ENCODE measurements at regions not wholly inside any gene's neighbourhood (a gene's known extent, or its start where the extent isn't known, plus 50 kb on each side); places are given as distances from the start of the nearest gene placed in this dataset.

DNA sequence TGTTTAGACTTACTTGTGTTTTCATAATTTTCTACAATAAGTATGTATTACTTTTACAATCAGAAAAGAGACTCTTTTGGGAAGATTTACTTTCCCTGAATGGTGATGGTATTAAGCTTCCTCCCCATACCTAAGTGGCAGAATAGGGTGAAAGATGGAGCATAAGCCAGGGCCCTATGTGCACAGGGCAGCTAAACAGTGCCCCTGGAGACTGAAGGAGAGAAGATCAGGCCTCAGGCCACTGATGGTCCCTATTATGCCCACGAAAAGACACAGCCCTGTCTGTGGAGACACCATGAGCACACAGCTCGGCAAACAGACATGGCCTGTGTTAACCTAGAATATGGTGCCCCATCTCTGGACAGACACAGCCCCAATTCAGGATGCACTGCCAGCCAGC, 139.4 kb downstream of the OAT start:
- H4K20me1 ChIP-seq (ENCODE audit: control insufficient read depth, extremely low read depth, insufficient read depth, low read length) = no peaks in the 10 kb centered on the region
- no peaks in the 10 kb centered on the region for H3K79me2 ChIP-seq (ENCODE audit: control insufficient read depth, insufficient read depth, low read length)
- no peak for TF ChIP-seq EZH2 (IDR thresholded peaks at IDR 0.05; ENCODE audit: low read length, missing control alignments)
- no peaks in the 10 kb centered on the region for H3K27me3 ChIP-seq (ENCODE audit: control insufficient read depth, insufficient read depth, low read length)
- no peak overlapping the region for H3K9ac ChIP-seq (ENCODE audit: insufficient read depth, low read length)
- no peak overlapping the region for H2AFZ ChIP-seq (ENCODE audit: low read length)
- H3K4me3 ChIP-seq (replicated peaks in 1 of 4; ENCODE audit: control extremely low read depth in 1 of 4, insufficient read depth in 1 of 4, low read depth in 3 of 4, low read length in 4 of 4) = no peak overlapping the region
- no peaks in the 10 kb centered on the region for H3K4me1 ChIP-seq (ENCODE audit: control insufficient read depth, extremely low read depth, insufficient read depth, low read length)
- H3K4me2 ChIP-seq (ENCODE audit: extremely low read depth, insufficient read depth, low read length) = no peak overlapping the region
- no peaks in the 10 kb centered on the region for H3K36me3 ChIP-seq (ENCODE audit: control insufficient read depth, insufficient read depth, low read length)
- H3K9me3 ChIP-seq (ENCODE audit: control insufficient read depth, insufficient read depth, low read depth, low read length) = no peaks in the 10 kb centered on the region
- no peak overlapping the region for H3K27ac ChIP-seq (ENCODE audit: insufficient read depth, low read length)
- DNase-seq (ENCODE audit: low read depth in 2 of 2) = no peak

DNA sequence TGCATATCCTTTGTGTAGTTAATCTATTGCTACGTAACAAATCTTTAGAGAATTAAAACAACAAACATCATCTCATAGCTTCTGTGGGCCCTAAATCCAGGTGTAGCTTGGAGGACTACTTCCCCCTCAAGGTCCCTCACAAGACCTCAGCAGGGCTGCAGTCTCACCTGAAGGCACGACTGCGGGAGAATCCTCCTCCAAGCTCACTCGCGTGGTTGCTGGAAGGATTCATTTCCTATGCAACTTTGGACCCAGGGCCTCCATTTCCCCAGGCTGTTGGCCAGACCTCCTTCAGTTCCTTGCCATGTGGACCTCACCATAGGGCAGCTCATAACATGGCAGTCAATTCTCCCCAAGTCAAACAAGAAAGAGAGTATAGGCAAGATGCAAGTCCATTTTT, 140.4 kb downstream of the OAT start:
- Histone ChIP-seq H3K4me3 (replicated peaks in 1 of 4; ENCODE audit: control extremely low read depth in 1 of 4, insufficient read depth in 1 of 4, low read depth in 3 of 4, low read length in 4 of 4) (no peak overlapping the region), H3K4me1 (ENCODE audit: control insufficient read depth, extremely low read depth, insufficient read depth, low read length) (no peaks in the 10 kb centered on the region), H3K27ac (ENCODE audit: insufficient read depth, low read length) (no peak overlapping the region), H3K9me3 (ENCODE audit: control insufficient read depth, insufficient read depth, low read depth, low read length) (no peaks in the 10 kb centered on the region), H3K9ac (ENCODE audit: insufficient read depth, low read length) (no peak overlapping the region), H4K20me1 (ENCODE audit: control insufficient read depth, extremely low read depth, insufficient read depth, low read length) (no peaks in the 10 kb centered on the region), H3K79me2 (ENCODE audit: control insufficient read depth, insufficient read depth, low read length) (no peaks in the 10 kb centered on the region), H3K27me3 (ENCODE audit: control insufficient read depth, insufficient read depth, low read length) (no peaks in the 10 kb centered on the region), H3K36me3 (ENCODE audit: control insufficient read depth, insufficient read depth, low read length) (no peaks in the 10 kb centered on the region), H2AFZ (ENCODE audit: low read length) (no peak overlapping the region), H3K4me2 (ENCODE audit: extremely low read depth, insufficient read depth, low read length) (no peak overlapping the region)
- no peak for DNase-seq (ENCODE audit: low read depth in 2 of 2)
- TF ChIP-seq EZH2 (IDR thresholded peaks at IDR 0.05; ENCODE audit: low read length, missing control alignments) (no peak), CTCF (conservative IDR thresholded peaks at IDR 0.05 in 1 of 2, IDR thresholded peaks at IDR 0.05 in 1 of 2; ENCODE audit: low read depth in 1 of 2, low read length in 2 of 2) (no peak)

DNA sequence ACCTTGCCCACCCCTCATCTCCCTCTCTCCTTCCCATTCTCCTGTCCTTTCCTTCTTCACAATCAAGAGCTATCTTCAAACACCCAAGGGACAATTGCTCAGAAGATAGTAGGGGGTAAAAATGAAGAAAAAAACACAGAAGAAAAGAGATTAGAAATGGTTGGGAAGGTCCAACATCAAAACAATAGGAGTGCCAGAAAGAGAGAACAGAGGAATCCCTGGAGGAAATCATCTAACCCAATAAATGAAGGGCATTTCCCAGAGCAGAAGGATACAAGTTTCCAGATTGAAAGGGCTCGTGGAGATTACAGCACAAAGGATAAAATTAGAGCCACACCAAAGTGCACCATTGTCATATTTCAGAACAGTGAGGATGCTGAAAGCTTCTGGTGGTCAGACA, 145.6 kb downstream of the OAT start:
- H2AFZ ChIP-seq (ENCODE audit: low read length) = no peak overlapping the region
- no peak overlapping the region for H3K4me2 ChIP-seq (ENCODE audit: extremely low read depth, insufficient read depth, low read length)
- no peaks in the 10 kb centered on the region for H4K20me1 ChIP-seq (ENCODE audit: control insufficient read depth, extremely low read depth, insufficient read depth, low read length)
- TF ChIP-seq EZH2 (IDR thresholded peaks at IDR 0.05; ENCODE audit: low read length, missing control alignments) (no peak), CTCF (conservative IDR thresholded peaks at IDR 0.05 in 1 of 2, IDR thresholded peaks at IDR 0.05 in 1 of 2; ENCODE audit: low read depth in 1 of 2, low read length in 2 of 2) (no peak)
- H3K4me3 ChIP-seq (replicated peaks in 1 of 4; ENCODE audit: control extremely low read depth in 1 of 4, insufficient read depth in 1 of 4, low read depth in 3 of 4, low read length in 4 of 4) = no peak overlapping the region
- no peaks in the 10 kb centered on the region for H3K9me3 ChIP-seq (ENCODE audit: control insufficient read depth, insufficient read depth, low read depth, low read length)
- DNase-seq (ENCODE audit: low read depth in 2 of 2) = no peak
- no peaks in the 10 kb centered on the region for H3K27me3 ChIP-seq (ENCODE audit: control insufficient read depth, insufficient read depth, low read length)
- H3K79me2 ChIP-seq (ENCODE audit: control insufficient read depth, insufficient read depth, low read length) = no peaks in the 10 kb centered on the region
- no peak overlapping the region for H3K27ac ChIP-seq (ENCODE audit: insufficient read depth, low read length)
- H3K4me1 ChIP-seq (ENCODE audit: control insufficient read depth, extremely low read depth, insufficient read depth, low read length) = no peaks in the 10 kb centered on the region
- no peak overlapping the region for H3K9ac ChIP-seq (ENCODE audit: insufficient read depth, low read length)
- H3K36me3 ChIP-seq (ENCODE audit: control insufficient read depth, insufficient read depth, low read length) = no peaks in the 10 kb centered on the region

Measured in fibroblast of lung (primary cell).